ENCODE measurements at regions not wholly inside any gene's neighbourhood (a gene's known extent, or its start where the extent isn't known, plus 50 kb on each side); places are given as distances from the start of the nearest gene placed in this dataset.

- no peak for TF ChIP-seq POLR2A (IDR thresholded peaks at IDR 0.05)
- no peak for TF ChIP-seq CTCF (IDR thresholded peaks at IDR 0.05 in 4 of 5, conservative IDR thresholded peaks at IDR 0.05 in 1 of 5)
- in situ Hi-C loops (cut with MboI; ENCODE audit: low sequenced_read_pairs in 4 of 4) (no loop called here), intact Hi-C loops (cut with DNase I; ENCODE audit: low total_unique reads) (no loop called here)
- Histone ChIP-seq H3K36me3 (no peaks in the 10 kb centered on the region), H3K27ac (no peak overlapping the region), H3K4me1 (no peaks in the 10 kb centered on the region), H3K4me3 (no peak overlapping the region), H3K27me3 (no peaks in the 10 kb centered on the region), H3K9me3 (no peaks in the 10 kb centered on the region)
- DNase-seq (no peak), ATAC-seq (no peak)
Measured at GRCh38 chr13:111609631-111610030, 289.2 kb downstream of the TEX29 start.

DNA sequence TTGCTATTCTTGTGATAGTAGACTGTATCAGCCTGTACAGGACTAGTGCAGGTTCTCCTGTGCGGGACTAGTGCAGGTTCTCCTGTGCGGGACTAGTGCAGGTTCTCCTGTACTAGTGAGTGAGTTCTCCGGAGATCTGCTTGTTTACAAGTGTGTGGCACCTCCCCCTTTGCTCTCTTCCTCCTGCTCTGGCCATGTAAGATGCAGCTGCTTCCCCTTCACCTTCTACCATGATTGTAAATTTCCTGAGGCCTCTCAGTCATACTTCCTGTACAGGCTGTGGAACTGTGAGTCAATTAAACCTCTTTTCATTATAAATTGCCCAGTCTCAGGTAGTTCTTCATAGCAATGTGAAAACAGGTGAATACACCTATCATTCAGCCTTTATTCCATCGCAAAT is 289.6 kb downstream of the TEX29 start:
- Histone ChIP-seq H3K27me3 (no peaks in the 10 kb centered on the region), H3K4me1 (no peaks in the 10 kb centered on the region), H3K9me3 (no peaks in the 10 kb centered on the region), H3K4me3 (no peak overlapping the region), H3K27ac (no peak overlapping the region), H3K36me3 (no peaks in the 10 kb centered on the region)
- ATAC-seq (no peak), DNase-seq (no peak)
- TF ChIP-seq POLR2A (IDR thresholded peaks at IDR 0.05) (no peak), CTCF (IDR thresholded peaks at IDR 0.05 in 4 of 5, conservative IDR thresholded peaks at IDR 0.05 in 1 of 5) (no peak)
- in situ Hi-C loops (cut with MboI; ENCODE audit: low sequenced_read_pairs in 4 of 4): no loop called here
- intact Hi-C loops (cut with DNase I; ENCODE audit: low total_unique reads): no loop called here

DNA sequence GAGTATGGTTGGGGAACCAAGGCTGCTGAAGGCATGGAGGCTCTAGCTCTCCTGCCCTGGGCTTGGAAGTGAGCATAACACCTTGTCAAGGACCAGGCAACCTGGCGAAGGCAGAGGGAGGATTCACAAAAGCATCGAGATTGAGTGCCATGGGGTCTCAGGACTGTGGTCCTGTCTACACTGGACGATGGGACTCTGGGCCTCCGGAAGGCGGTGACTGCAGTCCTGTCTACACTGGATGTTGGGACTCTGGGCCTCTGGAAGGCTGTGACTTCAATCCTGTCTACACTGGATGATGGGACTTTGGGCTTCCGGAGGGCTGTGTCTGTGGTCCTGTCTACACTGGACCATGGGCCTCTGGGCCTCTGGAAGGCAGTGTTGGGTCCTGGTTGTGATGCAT is 290.4 kb downstream of the TEX29 start:
- ATAC-seq: no peak
- no peak overlapping the region for H3K27ac ChIP-seq
- no peak overlapping the region for H3K4me3 ChIP-seq
- in situ Hi-C loops (cut with MboI; ENCODE audit: low sequenced_read_pairs in 4 of 4): no loop called here
- intact Hi-C loops (cut with DNase I; ENCODE audit: low total_unique reads): no loop called here
- no peaks in the 10 kb centered on the region for H3K27me3 ChIP-seq
- no peaks in the 10 kb centered on the region for H3K36me3 ChIP-seq
- no peaks in the 10 kb centered on the region for H3K9me3 ChIP-seq
- TF ChIP-seq POLR2A (IDR thresholded peaks at IDR 0.05): no peak
- TF ChIP-seq CTCF (IDR thresholded peaks at IDR 0.05 in 4 of 5, conservative IDR thresholded peaks at IDR 0.05 in 1 of 5): no peak
- no peak for DNase-seq
- H3K4me1 ChIP-seq: no peaks in the 10 kb centered on the region

DNA sequence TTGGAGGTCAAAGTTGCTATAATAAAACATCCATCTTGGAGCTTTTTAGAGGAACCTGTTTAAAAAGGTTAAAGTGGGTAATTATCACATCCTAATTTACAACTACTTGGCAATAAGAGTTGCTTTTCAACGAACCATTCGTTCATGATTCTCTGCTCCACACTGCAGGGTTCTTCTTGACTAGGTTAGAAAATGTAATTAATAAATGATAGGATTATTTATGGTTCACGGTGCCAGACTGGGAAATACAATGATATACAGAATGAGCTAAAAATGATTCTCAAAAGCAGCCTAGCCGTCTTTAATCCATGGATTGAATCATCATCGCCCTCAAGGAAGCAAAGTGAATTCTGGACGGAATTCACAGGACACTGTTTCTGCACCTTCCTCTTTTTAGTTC is 291.2 kb downstream of the TEX29 start:
- ATAC-seq: no peak

More for the DNA sequence above, 291.2 kb downstream of the TEX29 start:
- no peaks in the 10 kb centered on the region for H3K4me1 ChIP-seq
- no peak for DNase-seq
- H3K27ac ChIP-seq: no peak overlapping the region
- TF ChIP-seq POLR2A (IDR thresholded peaks at IDR 0.05) (no peak), CTCF (IDR thresholded peaks at IDR 0.05 in 4 of 5, conservative IDR thresholded peaks at IDR 0.05 in 1 of 5) (no peak)
- no peaks in the 10 kb centered on the region for H3K9me3 ChIP-seq
- in situ Hi-C loops (cut with MboI; ENCODE audit: low sequenced_read_pairs in 4 of 4): no loop called here
- no peaks in the 10 kb centered on the region for H3K27me3 ChIP-seq
- no peaks in the 10 kb centered on the region for H3K36me3 ChIP-seq
- intact Hi-C loops (cut with DNase I; ENCODE audit: low total_unique reads): no loop called here
- H3K4me3 ChIP-seq: no peak overlapping the region
